Caco-2 (cell line): ENCODE measurements at regions not wholly inside any gene's neighbourhood (a gene's known extent, or its start where the extent isn't known, plus 50 kb on each side); places are given as distances from the start of the nearest gene placed in this dataset.

Experiments
- BruUV-seq: library from RNA; stranded (reverse); fragments of 400-500 nt; replicated peaks from 2 replicates; lab custom pipeline; 2021; lab: Mats Ljungman, UMichigan
- CTCF ChIA-PET: fragments of 300-600 bp; sonication (Branson Sonifier 250); formaldehyde crosslinking; loops from one replicate; lab custom pipeline; 2022; ENCODE audit warnings: antibody characterized with exemption; lab: Charles Lee
- POLR2A ChIA-PET: fragments of 300-600 bp; sonication (Branson Sonifier 250); formaldehyde crosslinking; loops from one replicate; lab custom pipeline; 2022; ENCODE audit warnings: antibody characterized with exemption; lab: Charles Lee
- DNase-seq, 2 experiments: peaks; one replicate each; pipeline versions ENCODE4 v3.0.0 to v3.0.0-alpha.2; 2020 to 2022
- H3K27me3 ChIP-seq: replicated peaks from 2 replicates; pipeline ENCODE4 v1.6.0; 2011; ENCODE audit warnings: low read length; ENCODE audit not compliant: control insufficient read depth, insufficient read depth
- H3K36me3 ChIP-seq: 2 replicates; pipeline ENCODE4 v1.5.1; 2011; ENCODE audit warnings: low read length; ENCODE audit not compliant: control insufficient read depth, insufficient read depth
- H3K4me1 ChIP-seq: fragments of 250-450 bp; sonication (Bioruptor Pico); 2 replicates; pipeline ENCODE4 v1.5.1; 2020; ENCODE audit warnings: mild to moderate bottlenecking
- H3K4me3 ChIP-seq: 2 replicates; pipeline ENCODE4 v1.5.1; 2011; ENCODE audit warnings: low read depth, mild to moderate bottlenecking, control low read depth, low read length
- H3K9me3 ChIP-seq: fragments of 250-450 bp; sonication (Bioruptor Pico); 2 replicates; pipeline ENCODE4 v1.5.1; 2020; ENCODE audit warnings: mild to moderate bottlenecking, moderate library complexity
- H3K27ac Mint-ChIP-seq: one replicate; pipeline ENCODE4 v1.8.0; 2022; ENCODE audit warnings: mixed read lengths; ENCODE audit not compliant: unreplicated experiment
- H3K27me3 Mint-ChIP-seq: one replicate; pipeline ENCODE4 v1.8.0; 2022; ENCODE audit warnings: mixed read lengths; ENCODE audit not compliant: insufficient read depth, unreplicated experiment
- H3K36me3 Mint-ChIP-seq: one replicate; pipeline ENCODE4 v1.8.0; 2022; ENCODE audit warnings: mild to moderate bottlenecking, mixed read lengths; ENCODE audit not compliant: insufficient read depth, unreplicated experiment
- H3K4me1 Mint-ChIP-seq: one replicate; pipeline ENCODE4 v1.8.0; 2022; ENCODE audit warnings: low read depth, mixed read lengths; ENCODE audit not compliant: unreplicated experiment
- H3K4me3 Mint-ChIP-seq: one replicate; pipeline ENCODE4 v1.8.0; 2022; ENCODE audit warnings: mild to moderate bottlenecking, moderate library complexity, mixed read lengths; ENCODE audit not compliant: unreplicated experiment
- H3K9me3 Mint-ChIP-seq: one replicate; pipeline ENCODE4 v1.8.0; 2022; ENCODE audit warnings: mixed read lengths; ENCODE audit not compliant: unreplicated experiment
- intact Hi-C: fragments of 100-400 bp; cut with micrococcal nuclease; formaldehyde crosslinking; loops from one replicate; pipeline ENCODE4 v1.10.0; 2022; ENCODE audit not compliant: unreplicated experiment
- TF ChIP-seq, protein P1 (sequence below), 2 experiments: fragments of 200-600 bp in 1 of 2; IDR thresholded peaks; 1 replicate in 1 of 2; 2 replicates in 1 of 2; pipeline versions ENCODE4 v1.5.1 to v1.8.0; 2011 to 2022; ENCODE audit warnings: antibody characterized with exemption in 1 of 2, control low read depth in 1 of 2, inconsistent platforms in 1 of 2, low read depth in 1 of 2, low read length in 1 of 2, mild to moderate bottlenecking in 1 of 2, moderate library complexity in 1 of 2; ENCODE audit not compliant: insufficient read depth in 1 of 2, severe bottlenecking in 1 of 2, unreplicated experiment in 1 of 2

DNA sequence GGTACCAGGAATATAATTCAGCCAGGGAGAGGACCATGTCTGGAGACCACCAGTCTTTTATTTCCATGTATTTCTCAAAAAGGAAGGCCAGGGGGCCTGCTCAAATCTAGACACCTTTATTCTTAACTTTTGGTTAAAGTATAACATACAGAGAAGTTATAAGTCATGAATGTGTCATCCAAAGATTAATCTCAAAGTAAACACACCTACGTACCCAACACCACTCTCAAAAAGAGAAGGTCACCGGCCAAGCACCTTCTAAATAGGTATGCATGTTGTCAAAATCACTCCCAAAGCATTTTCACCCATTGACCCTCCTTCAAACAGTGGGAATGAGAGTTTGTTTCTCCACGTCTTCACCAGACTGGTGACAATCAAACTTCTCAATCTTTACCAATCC is 60.0 kb upstream of the FZD10 start:
- Mint-ChIP-seq H3K27me3 (no peaks in the 10 kb centered on the region), H3K4me3 (no peak overlapping the region), H3K36me3 (no peaks in the 10 kb centered on the region), H3K4me1 (peaks cover 7% of the 10 kb centered on the region), H3K9me3 (peaks cover 9% of the 10 kb centered on the region), H3K27ac (no peak overlapping the region)
- Histone ChIP-seq H3K27me3 (no peaks in the 10 kb centered on the region), H3K4me1 (peaks cover 18% of the 10 kb centered on the region; the same call in 1 of the 2 replicates), H3K9me3 (no peaks in the 10 kb centered on the region), H3K4me3 (no peak overlapping the region), H3K36me3 (no peaks in the 10 kb centered on the region)
- DNase-seq: no peak
- intact Hi-C loops: no loop called here
- ChIA-PET CTCF (no interaction called here), POLR2A (no interaction called here)
- TF ChIP-seq, protein P1, sequence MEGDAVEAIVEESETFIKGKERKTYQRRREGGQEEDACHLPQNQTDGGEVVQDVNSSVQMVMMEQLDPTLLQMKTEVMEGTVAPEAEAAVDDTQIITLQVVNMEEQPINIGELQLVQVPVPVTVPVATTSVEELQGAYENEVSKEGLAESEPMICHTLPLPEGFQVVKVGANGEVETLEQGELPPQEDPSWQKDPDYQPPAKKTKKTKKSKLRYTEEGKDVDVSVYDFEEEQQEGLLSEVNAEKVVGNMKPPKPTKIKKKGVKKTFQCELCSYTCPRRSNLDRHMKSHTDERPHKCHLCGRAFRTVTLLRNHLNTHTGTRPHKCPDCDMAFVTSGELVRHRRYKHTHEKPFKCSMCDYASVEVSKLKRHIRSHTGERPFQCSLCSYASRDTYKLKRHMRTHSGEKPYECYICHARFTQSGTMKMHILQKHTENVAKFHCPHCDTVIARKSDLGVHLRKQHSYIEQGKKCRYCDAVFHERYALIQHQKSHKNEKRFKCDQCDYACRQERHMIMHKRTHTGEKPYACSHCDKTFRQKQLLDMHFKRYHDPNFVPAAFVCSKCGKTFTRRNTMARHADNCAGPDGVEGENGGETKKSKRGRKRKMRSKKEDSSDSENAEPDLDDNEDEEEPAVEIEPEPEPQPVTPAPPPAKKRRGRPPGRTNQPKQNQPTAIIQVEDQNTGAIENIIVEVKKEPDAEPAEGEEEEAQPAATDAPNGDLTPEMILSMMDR (IDR thresholded peaks at IDR 0.05; ENCODE audit: insufficient read depth in 1 of 2, low read depth in 1 of 2, low read length in 1 of 2, severe bottlenecking in 1 of 2, unreplicated experiment in 1 of 2): no peak
- no TSS peak for BruUV-seq

DNA sequence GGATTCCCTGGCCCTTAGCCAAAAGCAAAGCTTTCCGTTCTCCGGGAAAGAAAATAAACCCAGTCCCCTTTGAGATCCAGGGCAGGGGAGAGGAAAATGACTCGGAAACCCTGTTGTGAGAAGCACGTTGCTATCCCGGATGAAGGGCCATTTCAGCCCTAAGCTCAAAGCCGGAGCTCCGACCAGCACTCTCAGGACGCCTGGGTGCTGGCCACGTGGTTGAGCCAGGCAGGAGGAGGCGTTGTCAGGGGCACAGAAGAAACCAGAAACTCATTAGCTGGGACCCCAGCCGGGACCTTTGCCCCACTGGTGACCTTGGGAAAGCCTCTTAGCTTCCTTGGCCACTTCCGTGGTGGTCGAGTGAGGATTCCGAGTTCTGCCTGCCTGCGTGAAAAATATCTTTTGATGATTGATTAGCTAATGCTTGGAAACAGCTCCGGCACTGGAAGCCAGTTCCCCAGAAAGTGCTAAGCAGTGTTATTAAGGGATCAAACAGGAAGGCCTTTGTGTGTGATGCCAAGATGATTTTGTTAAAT is 57.6 kb upstream of the FZD10 start:
- Mint-ChIP-seq H3K4me3 (no peak overlapping the region), H3K4me1 (peaks cover 7% of the 10 kb centered on the region), H3K27me3 (no peaks in the 10 kb centered on the region), H3K9me3 (peaks cover 9% of the 10 kb centered on the region), H3K36me3 (no peaks in the 10 kb centered on the region), H3K27ac (no peak overlapping the region)
- no peaks in the 10 kb centered on the region for H3K27me3 ChIP-seq
- H3K4me3 ChIP-seq: no peak overlapping the region
- no peak for DNase-seq
- TF ChIP-seq, protein P1 (IDR thresholded peaks at IDR 0.05; ENCODE audit: insufficient read depth in 1 of 2, low read depth in 1 of 2, low read length in 1 of 2, severe bottlenecking in 1 of 2, unreplicated experiment in 1 of 2): no peak
- H3K9me3 ChIP-seq: no peaks in the 10 kb centered on the region
- ChIA-PET CTCF (no interaction called here), POLR2A (no interaction called here)
- intact Hi-C loops: no loop called here
- H3K4me1 ChIP-seq: peaks cover 10% of the 10 kb centered on the region; the same call in 1 of the 2 replicates
- no TSS peak for BruUV-seq
- H3K36me3 ChIP-seq: no peaks in the 10 kb centered on the region

DNA sequence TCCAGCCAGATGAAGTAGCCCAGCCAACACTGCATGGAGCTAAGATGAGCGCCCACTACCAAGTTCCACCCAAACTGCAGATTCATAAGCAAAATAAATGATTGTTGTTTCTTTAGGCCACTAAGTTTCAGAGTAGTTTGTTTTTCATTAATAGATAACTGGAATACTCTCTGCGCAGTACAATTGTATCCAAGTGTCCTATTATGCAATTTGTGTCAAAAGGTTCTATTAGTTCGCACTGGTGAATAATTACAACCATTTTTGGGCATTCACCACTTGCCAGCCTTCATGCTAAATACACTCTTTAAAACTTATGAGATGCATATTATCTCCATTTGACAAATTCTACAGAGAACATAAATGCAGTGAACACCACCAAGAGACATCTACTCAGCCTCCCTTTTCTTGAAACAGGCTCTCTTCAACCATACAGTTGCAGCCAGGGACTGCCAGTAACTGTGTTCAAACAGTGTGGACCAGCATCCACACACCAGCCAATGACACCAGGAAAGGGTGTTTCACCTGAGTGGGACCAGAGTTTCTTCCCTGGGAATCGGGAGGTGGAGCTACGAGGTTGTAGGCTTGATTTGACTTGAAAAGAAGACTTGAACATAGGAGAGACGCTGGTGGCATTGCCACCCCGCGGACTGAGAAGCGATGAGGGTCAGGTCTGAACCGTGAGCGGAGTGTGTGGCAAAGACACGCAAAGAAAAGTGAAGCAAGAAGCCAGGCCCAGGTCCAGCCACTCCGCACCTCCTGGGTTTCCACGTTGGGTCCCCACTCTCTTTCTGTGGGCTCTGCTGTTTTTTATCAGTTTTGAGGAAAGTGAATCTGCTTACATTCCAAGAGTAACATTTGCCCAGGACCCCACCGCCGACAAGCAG is 53.0 kb upstream of the FZD10 start:
- peaks cover 2% of the 10 kb centered on the region for H3K27me3 Mint-ChIP-seq
- DNase-seq: no peak

More for the DNA sequence above, 53.0 kb upstream of the FZD10 start:
- Histone ChIP-seq H3K9me3 (no peaks in the 10 kb centered on the region), H3K36me3 (no peaks in the 10 kb centered on the region), H3K4me1 (no peaks in the 10 kb centered on the region), H3K4me3 (no peak overlapping the region), H3K27me3 (no peaks in the 10 kb centered on the region)
- no peaks in the 10 kb centered on the region for H3K4me1 Mint-ChIP-seq
- TF ChIP-seq, protein P1 (IDR thresholded peaks at IDR 0.05; ENCODE audit: insufficient read depth in 1 of 2, low read depth in 1 of 2, low read length in 1 of 2, severe bottlenecking in 1 of 2, unreplicated experiment in 1 of 2): no peak
- H3K27ac Mint-ChIP-seq: no peak overlapping the region
- H3K36me3 Mint-ChIP-seq: no peaks in the 10 kb centered on the region
- ChIA-PET CTCF (no interaction called here), POLR2A (no interaction called here)
- H3K4me3 Mint-ChIP-seq: no peak overlapping the region
- no peaks in the 10 kb centered on the region for H3K9me3 Mint-ChIP-seq
- intact Hi-C loops: no loop called here
- BruUV-seq: no TSS peak
